Ectodermal cell (in vitro differentiated cells): ENCODE measurements at regions not wholly inside any gene's neighbourhood (a gene's known extent, or its start where the extent isn't known, plus 50 kb on each side); places are given as distances from the start of the nearest gene placed in this dataset.

Experiments used
- H3K27ac ChIP-seq: 2 replicates; pipeline ENCODE4 v1.7.0; 2013; ENCODE audit warnings: mild to moderate bottlenecking, low read depth, low read length; ENCODE audit not compliant: insufficient read depth, poor library complexity, severe bottlenecking
- H3K27me3 ChIP-seq: 2 replicates; pipeline ENCODE4 v1.7.0; 2013; ENCODE audit warnings: mild to moderate bottlenecking, low read length; ENCODE audit not compliant: insufficient read depth, control insufficient read depth, poor library complexity, severe bottlenecking
- H3K36me3 ChIP-seq: one replicate; pipeline ENCODE4 v1.7.0; 2013; ENCODE audit warnings: low read length; ENCODE audit not compliant: control insufficient read depth, insufficient read depth
- H3K4me1 ChIP-seq: one replicate; pipeline ENCODE4 v1.7.0; 2013; ENCODE audit warnings: low read length; ENCODE audit not compliant: control insufficient read depth, insufficient read depth
- H3K4me3 ChIP-seq: 2 replicates; pipeline ENCODE4 v1.7.0; 2013; ENCODE audit warnings: low read depth, low read length, control low read depth; ENCODE audit not compliant: insufficient read depth
- H3K9me3 ChIP-seq: 2 replicates; pipeline ENCODE4 v1.7.0; 2013; ENCODE audit warnings: mild to moderate bottlenecking, low read length, moderate library complexity; ENCODE audit not compliant: control insufficient read depth
- WGBS, 2 experiments: methylation state at CpG; one replicate each; pipeline ENCODE4 v1.1.7; 2013; ENCODE audit warnings: missing lambda C conversion rate in 2 of 2; 5-methylcytosine and 5-hydroxymethylcytosine counted together

- no peak overlapping the region for H3K27ac ChIP-seq
- 100% methylated on average over 1 of the region's 1 CpG; no CpG with 5 or more reads in 1 of the 2 experiments for WGBS, 2 experiments
- H3K9me3 ChIP-seq, result no peaks in the 10 kb centered on the region
- H3K4me1 ChIP-seq, result no peaks in the 10 kb centered on the region
- H3K4me3 ChIP-seq, result no peak overlapping the region
- no peaks in the 10 kb centered on the region for H3K27me3 ChIP-seq
- no peaks in the 10 kb centered on the region for H3K36me3 ChIP-seq
Measured at GRCh38 chr11:81602508-81602907, 1131.2 kb downstream of the FAM181B start.

- 80% methylated on average over 1 of the region's 2 CpGs; no CpG with 5 or more reads in 1 of the 2 experiments for WGBS, 2 experiments
- Histone ChIP-seq H3K4me3 (no peak overlapping the region), H3K27ac (no peak overlapping the region), H3K4me1 (no peaks in the 10 kb centered on the region), H3K9me3 (no peaks in the 10 kb centered on the region), H3K36me3 (no peaks in the 10 kb centered on the region), H3K27me3 (no peaks in the 10 kb centered on the region)
Measured at GRCh38 chr11:81596704-81597103, 1137.0 kb downstream of the FAM181B start.

GRCh38 chr11:81585390-81585933, 1148.2 kb downstream of the FAM181B start:
- no peaks in the 10 kb centered on the region for H3K4me1 ChIP-seq
- no peak overlapping the region for H3K4me3 ChIP-seq
- H3K27ac ChIP-seq, result no peak overlapping the region
- H3K27me3 ChIP-seq, result no peaks in the 10 kb centered on the region
- H3K9me3 ChIP-seq, result no peaks in the 10 kb centered on the region
- 100% methylated on average over 1 of the region's 2 CpGs; no CpG with 5 or more reads in 1 of the 2 experiments for WGBS, 2 experiments
- H3K36me3 ChIP-seq, result no peaks in the 10 kb centered on the region

GRCh38 chr11:81579339-81579738, 1154.3 kb downstream of the FAM181B start:
- no peaks in the 10 kb centered on the region for H3K27me3 ChIP-seq
- 77 to 89% methylated on average over 2 of the region's 2 CpGs for WGBS, 2 experiments
- H3K4me3 ChIP-seq, result no peak overlapping the region
- no peaks in the 10 kb centered on the region for H3K36me3 ChIP-seq
- no peaks in the 10 kb centered on the region for H3K9me3 ChIP-seq
- peaks cover under 1% of the 10 kb centered on the region for H3K4me1 ChIP-seq
- H3K27ac ChIP-seq, result no peak overlapping the region

GRCh38 chr11:81578571-81578970, 1155.1 kb downstream of the FAM181B start:
- 72 to 80% methylated on average over 3 to 4 of the region's 4 CpGs for WGBS, 2 experiments
- no peak overlapping the region for H3K4me3 ChIP-seq
- H3K4me1 ChIP-seq, result peaks cover 5% of the 10 kb centered on the region
- H3K27ac ChIP-seq, result no peak overlapping the region
- no peaks in the 10 kb centered on the region for H3K36me3 ChIP-seq
- H3K9me3 ChIP-seq, result no peaks in the 10 kb centered on the region
- H3K27me3 ChIP-seq, result no peaks in the 10 kb centered on the region

GRCh38 chr11:81574301-81574700, 1159.4 kb downstream of the FAM181B start:
- peaks cover 5% of the 10 kb centered on the region for H3K4me1 ChIP-seq
- no peaks in the 10 kb centered on the region for H3K9me3 ChIP-seq
- H3K27ac ChIP-seq, result no peak overlapping the region
- H3K4me3 ChIP-seq, result no peak overlapping the region
- no peaks in the 10 kb centered on the region for H3K27me3 ChIP-seq
- 80 to 81% methylated on average over 1 to 2 of the region's 2 CpGs for WGBS, 2 experiments
- H3K36me3 ChIP-seq, result no peaks in the 10 kb centered on the region

- Histone ChIP-seq H3K36me3 (no peaks in the 10 kb centered on the region), H3K4me1 (peaks cover 5% of the 10 kb centered on the region), H3K27me3 (no peaks in the 10 kb centered on the region), H3K27ac (no peak overlapping the region), H3K4me3 (no peak overlapping the region), H3K9me3 (no peaks in the 10 kb centered on the region)
- 64 to 96% methylated on average over 1 of the region's 1 CpG for WGBS, 2 experiments
Measured at GRCh38 chr11:81573367-81573766, 1160.3 kb downstream of the FAM181B start.

- H3K4me1 ChIP-seq, result peaks cover 5% of the 10 kb centered on the region
- no peak overlapping the region for H3K4me3 ChIP-seq
- no peaks in the 10 kb centered on the region for H3K9me3 ChIP-seq
- no peak overlapping the region for H3K27ac ChIP-seq
- no peaks in the 10 kb centered on the region for H3K36me3 ChIP-seq
- 85 to 90% methylated on average over 2 of the region's 2 CpGs for WGBS, 2 experiments
- no peaks in the 10 kb centered on the region for H3K27me3 ChIP-seq
Measured at GRCh38 chr11:81570669-81571068, 1163.0 kb downstream of the FAM181B start.

GRCh38 chr11:81569999-81570398, 1163.7 kb downstream of the FAM181B start:
- no peak overlapping the region for H3K27ac ChIP-seq
- no peak overlapping the region for H3K4me3 ChIP-seq
- no peaks in the 10 kb centered on the region for H3K36me3 ChIP-seq
- WGBS, 2 experiments, result 0% methylated on average over 1 of the region's 1 CpG; no CpG with 5 or more reads in 1 of the 2 experiments
- H3K4me1 ChIP-seq, result peaks cover 5% of the 10 kb centered on the region
- H3K9me3 ChIP-seq, result no peaks in the 10 kb centered on the region
- H3K27me3 ChIP-seq, result no peaks in the 10 kb centered on the region

GRCh38 chr11:81568918-81569317, 1164.7 kb downstream of the FAM181B start:
- Histone ChIP-seq H3K9me3 (no peaks in the 10 kb centered on the region), H3K27me3 (no peaks in the 10 kb centered on the region), H3K4me1 (no peaks in the 10 kb centered on the region), H3K4me3 (no peak overlapping the region), H3K27ac (no peak overlapping the region), H3K36me3 (no peaks in the 10 kb centered on the region)

- no peaks in the 10 kb centered on the region for H3K27me3 ChIP-seq
- no peaks in the 10 kb centered on the region for H3K9me3 ChIP-seq
- no peak overlapping the region for H3K27ac ChIP-seq
- no peaks in the 10 kb centered on the region for H3K36me3 ChIP-seq
- no peaks in the 10 kb centered on the region for H3K4me1 ChIP-seq
- 78 to 94% methylated on average over 1 of the region's 1 CpG for WGBS, 2 experiments
- no peak overlapping the region for H3K4me3 ChIP-seq
Measured at GRCh38 chr11:81548123-81548522, 1185.5 kb downstream of the FAM181B start.
